Hematopoietic multipotent progenitor cell treated with erythropoietin and hydrocortisone succinate and interleukin-3 and kit ligand, for 6 days (in vitro differentiated cells): ENCODE measurements at regions not wholly inside any gene's neighbourhood (a gene's known extent, or its start where the extent isn't known, plus 50 kb on each side); places are given as distances from the start of the nearest gene placed in this dataset.

Experiments
- DNase-seq: peaks from one replicate; pipeline ENCODE4 v3.0.0-alpha.2; 2015

- no peak for DNase-seq
These were observed 214.5 kb upstream of the CAMK1G start for GRCh38 chr1:209368864-209369598.

DNA sequence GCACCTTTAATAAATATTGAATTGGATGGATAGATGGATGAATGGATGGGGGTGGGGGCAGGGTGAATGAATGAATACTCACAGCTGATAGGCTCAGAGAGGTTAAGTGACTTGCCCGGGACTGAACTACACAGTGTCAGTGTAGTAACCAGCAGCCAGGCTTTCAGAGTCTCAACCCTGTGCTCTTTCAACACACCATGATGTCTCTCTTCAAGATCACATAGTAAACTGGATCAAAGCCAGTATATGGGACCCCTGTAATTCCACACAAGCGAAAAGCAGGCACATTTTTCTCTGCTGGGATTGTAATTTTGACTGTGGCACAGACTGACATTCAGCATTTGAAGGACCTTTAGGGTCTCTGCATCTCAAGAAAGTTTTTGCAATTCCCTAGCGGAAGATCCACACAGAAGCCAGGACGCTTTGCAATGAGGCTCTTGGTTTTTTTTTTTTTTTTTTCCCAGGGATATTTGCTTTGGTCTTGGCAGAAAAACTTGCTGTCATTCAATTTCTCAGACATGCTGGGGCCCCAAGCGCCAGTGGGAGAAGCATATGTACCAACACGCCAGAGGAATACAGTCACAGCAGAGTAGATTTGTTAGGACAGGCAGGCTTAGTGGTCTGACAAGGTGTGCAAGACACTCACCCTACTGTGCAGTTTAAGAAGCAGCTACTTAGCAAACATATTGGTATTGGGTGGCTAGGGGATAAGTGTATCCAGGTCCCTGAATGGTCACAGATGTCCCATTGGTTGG is 213.1 kb upstream of the CAMK1G start:
- DNase-seq = no peak

DNA sequence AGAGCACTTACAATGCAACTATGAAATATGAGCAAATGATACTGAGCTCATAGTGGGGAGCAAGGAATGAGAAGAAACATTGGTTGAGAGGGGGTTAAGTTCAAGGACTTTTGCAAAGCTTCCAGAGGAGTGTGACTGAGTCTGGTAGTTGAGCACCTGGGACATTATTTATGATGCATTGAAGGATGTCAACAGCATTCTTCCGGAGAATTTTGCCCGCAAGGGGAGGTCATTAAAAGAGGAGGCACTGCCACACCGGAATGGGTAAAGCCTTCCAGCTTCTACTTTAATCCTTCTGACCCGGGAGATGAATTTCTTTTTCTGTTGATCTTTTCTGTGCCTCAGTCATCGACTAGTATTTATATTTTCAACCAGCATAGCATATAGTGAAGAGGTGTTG is 208.4 kb upstream of the CAMK1G start:
- DNase-seq = no peak

- DNase-seq = no peak
These were observed 207.7 kb upstream of the CAMK1G start for GRCh38 chr1:209375671-209376365.

- DNase-seq = no peak
These were observed 206.7 kb upstream of the CAMK1G start for GRCh38 chr1:209376774-209377173.

DNA sequence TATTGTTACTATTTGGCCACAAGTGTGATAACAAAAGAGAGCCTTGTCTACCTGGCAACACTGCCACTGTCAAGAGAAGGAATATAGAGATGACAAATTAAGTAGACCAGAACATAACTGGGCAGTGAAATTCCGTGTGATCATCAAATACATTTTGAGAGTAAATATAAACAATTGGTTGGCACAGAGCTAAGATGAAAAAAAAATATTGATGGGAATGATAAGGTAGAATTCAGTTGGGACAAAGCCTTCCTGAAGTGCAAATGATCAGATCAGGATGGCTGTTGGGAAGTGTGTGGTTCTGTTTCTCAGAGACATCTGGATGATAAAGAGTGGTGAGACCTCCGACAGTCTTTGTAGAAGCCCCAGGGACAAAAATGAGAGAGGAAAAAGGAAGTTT is 205.5 kb upstream of the CAMK1G start:
- DNase-seq = no peak

- DNase-seq = no peak
These were observed 204.2 kb upstream of the CAMK1G start for GRCh38 chr1:209379280-209379679.

- no peak for DNase-seq
These were observed 203.1 kb upstream of the CAMK1G start for GRCh38 chr1:209380420-209380819.

GRCh38 chr1:209382231-209383100 is 201.0 kb upstream of the CAMK1G start:
- no peak for DNase-seq

- DNase-seq = no peak
These were observed 200.1 kb upstream of the CAMK1G start for GRCh38 chr1:209383422-209383821.

GRCh38 chr1:209383907-209384709 is 199.4 kb upstream of the CAMK1G start:
- DNase-seq = no peak

- no peak for DNase-seq
These were observed 198.6 kb upstream of the CAMK1G start for GRCh38 chr1:209384710-209385550.

DNA sequence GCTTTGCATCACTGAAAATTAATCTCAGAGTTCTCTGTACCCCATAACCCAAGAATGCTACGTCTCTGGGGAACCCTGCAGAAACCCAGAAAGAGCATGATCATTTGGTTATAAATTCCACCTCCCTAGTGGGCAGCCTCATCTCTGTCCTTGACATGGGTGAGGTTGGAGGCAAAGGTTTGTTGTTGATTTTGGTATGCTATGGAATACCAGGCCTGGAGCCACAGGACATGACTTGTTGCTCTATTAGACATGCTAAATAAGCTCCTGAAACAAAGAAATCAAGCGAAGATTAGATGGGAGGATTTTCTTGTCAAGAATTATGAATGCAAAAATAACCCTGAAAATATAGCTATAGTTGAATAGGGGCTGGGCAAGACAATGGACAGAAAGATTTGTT is 197.4 kb upstream of the CAMK1G start:
- DNase-seq = no peak

DNA sequence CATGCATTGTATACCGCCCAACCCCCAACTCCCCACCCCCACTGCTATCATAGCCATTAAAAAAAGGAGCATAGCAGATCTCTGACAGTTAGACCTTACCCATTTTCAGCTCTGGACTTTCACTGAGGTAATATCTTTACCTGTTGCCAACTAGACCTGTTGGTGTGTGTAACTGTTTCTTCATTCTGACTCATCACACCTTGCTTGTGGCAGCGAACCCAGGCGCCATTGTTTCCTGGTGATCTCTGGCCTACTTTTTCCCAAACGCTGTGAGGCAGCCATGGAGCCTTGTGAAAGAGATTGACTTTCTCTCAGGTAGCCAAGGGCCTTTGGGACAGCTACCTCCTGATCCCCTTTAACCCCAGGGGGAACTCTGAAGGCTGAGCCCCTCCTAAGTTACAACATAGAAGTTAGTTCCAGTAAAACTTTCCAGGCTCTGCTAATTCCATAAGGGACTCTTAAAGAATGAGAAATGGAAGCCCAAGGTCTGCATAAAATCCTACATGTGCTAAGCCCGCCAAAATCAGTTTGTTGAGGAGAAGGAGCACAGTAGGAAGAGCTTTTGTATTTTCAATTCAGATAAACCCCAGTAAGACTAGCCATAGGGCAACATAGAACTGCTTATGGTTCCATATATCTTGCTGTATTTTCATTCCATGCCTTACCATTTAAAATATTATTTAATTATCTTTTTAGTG is 196.1 kb upstream of the CAMK1G start:
- no peak for DNase-seq

DNA sequence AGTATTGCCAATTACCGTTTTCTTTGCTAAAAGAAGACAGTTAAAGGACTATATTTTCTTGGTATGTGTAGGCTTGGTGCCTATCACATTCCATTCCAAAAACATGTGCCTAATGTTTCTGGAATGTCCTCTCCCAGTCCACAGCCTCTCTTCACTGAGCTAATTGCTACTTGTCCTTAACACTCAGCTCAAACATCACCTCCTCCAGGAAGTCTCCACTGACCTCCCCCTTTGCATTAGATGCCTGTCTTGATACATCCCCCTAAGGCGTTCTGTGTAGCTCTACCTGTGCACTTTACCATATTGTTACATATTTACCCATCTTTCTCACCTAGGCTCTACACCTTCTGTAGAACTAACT is 195.6 kb upstream of the CAMK1G start:
- DNase-seq = no peak

DNA sequence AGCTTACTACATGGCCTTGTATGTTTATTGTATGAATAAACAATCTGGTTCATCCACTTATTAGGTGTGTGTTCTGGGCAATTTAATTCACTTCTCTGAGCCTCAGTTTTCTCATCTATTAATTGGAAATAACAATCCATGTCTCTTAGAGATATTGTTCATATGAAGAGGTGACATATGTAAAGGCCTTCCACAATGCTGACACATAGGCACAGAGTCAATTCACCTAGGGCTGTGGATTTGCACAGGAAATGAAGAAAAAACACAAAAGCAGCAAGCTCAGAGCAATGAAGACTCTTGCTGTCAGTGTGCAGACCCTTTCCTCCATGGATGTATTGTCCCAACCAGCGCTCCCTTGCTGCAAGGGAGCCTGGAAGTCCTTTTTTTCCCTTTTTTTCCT is 195.2 kb upstream of the CAMK1G start:
- no peak for DNase-seq

- DNase-seq = no peak
These were observed 194.3 kb upstream of the CAMK1G start for GRCh38 chr1:209389258-209389657.

- DNase-seq = peak; percentile 30
These were observed 193.5 kb upstream of the CAMK1G start for GRCh38 chr1:209389975-209390374.

GRCh38 chr1:209390764-209391163 is 192.8 kb upstream of the CAMK1G start:
- DNase-seq = no peak

DNA sequence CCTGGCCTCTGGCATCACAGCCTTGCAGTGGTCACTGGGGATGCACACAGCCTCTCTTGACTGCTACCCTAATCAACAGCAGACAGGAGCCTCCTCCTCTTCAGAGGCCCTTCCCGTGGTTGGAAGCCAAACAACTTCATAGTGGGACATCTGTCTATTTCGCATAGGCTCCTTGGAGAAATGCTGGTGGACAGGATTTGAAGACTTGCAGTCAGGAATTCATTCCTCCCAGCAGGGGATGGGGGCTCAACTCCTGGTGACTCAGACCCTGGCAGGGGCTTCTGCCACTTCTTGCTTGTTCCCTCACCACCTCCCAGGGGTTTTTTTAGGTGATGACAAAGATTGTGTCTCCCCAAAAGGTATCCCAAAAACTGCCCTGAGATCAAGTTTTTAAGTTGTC is 191.7 kb upstream of the CAMK1G start:
- DNase-seq = no peak

- no peak for DNase-seq
These were observed 188.3 kb upstream of the CAMK1G start for GRCh38 chr1:209395169-209395568.
